ENCODE measurements at regions not wholly inside any gene's neighbourhood (a gene's known extent, or its start where the extent isn't known, plus 50 kb on each side); places are given as distances from the start of the nearest gene placed in this dataset.

- ChIA-PET CTCF (no interaction called here), POLR2A (no interaction called here)
- Mint-ChIP-seq H3K9me3 (ENCODE audit: unreplicated experiment) (no peaks in the 10 kb centered on the region), H3K4me3 (ENCODE audit: unreplicated experiment) (no peak overlapping the region), H3K4me1 (ENCODE audit: insufficient read depth, unreplicated experiment) (no peaks in the 10 kb centered on the region), H3K27me3 (ENCODE audit: insufficient read depth, unreplicated experiment) (peaks cover 34% of the 10 kb centered on the region), H3K27ac (ENCODE audit: low read depth, unreplicated experiment) (no peak overlapping the region), H3K36me3 (ENCODE audit: insufficient read depth, unreplicated experiment) (no peaks in the 10 kb centered on the region)
- no peak for TF ChIP-seq CTCF (IDR thresholded peaks at IDR 0.05; ENCODE audit: unreplicated experiment)
- BruUV-seq (replicated peaks) = no TSS peak
- intact Hi-C loops (cut with micrococcal nuclease) = no loop called here
- no peak for DNase-seq (ENCODE audit: unreplicated experiment)
These were observed 123.0 kb downstream of the LHX2 start for GRCh38 chr9:124134526-124134925.

GRCh38 chr9:124135813-124136365 is 121.9 kb upstream of the NEK6 start:
- POLR2A ChIA-PET = interaction anchor here (0.6 kb wide), 1 partner anchor 893 kb away, joined by 4 read pairs; no protein-coding TSS in a partner anchor
- TF ChIP-seq CTCF (IDR thresholded peaks at IDR 0.05; ENCODE audit: unreplicated experiment) = no peak
- Mint-ChIP-seq H3K27me3 (ENCODE audit: insufficient read depth, unreplicated experiment) (peaks cover 21% of the 10 kb centered on the region), H3K27ac (ENCODE audit: low read depth, unreplicated experiment) (no peak overlapping the region), H3K36me3 (ENCODE audit: insufficient read depth, unreplicated experiment) (no peaks in the 10 kb centered on the region), H3K4me3 (ENCODE audit: unreplicated experiment) (no peak overlapping the region), H3K4me1 (ENCODE audit: insufficient read depth, unreplicated experiment) (no peaks in the 10 kb centered on the region), H3K9me3 (ENCODE audit: unreplicated experiment) (no peaks in the 10 kb centered on the region)
- no peak for DNase-seq (ENCODE audit: unreplicated experiment)
- intact Hi-C loops (cut with micrococcal nuclease) = no loop called here
- no TSS peak for BruUV-seq (replicated peaks)
- CTCF ChIA-PET = interaction anchor here (0.7 to 1.1 kb wide), 4 partner anchors 9 to 227 kb away, joined by 3 read pairs; no protein-coding TSS in a partner anchor

GRCh38 chr9:124137009-124137943 is 120.5 kb upstream of the NEK6 start:
- TF ChIP-seq CTCF (IDR thresholded peaks at IDR 0.05; ENCODE audit: unreplicated experiment) = no peak
- ChIA-PET CTCF (interaction anchor here (0.6 kb wide), 1 partner anchor 364 kb away, joined by 3 read pairs; no protein-coding TSS in a partner anchor), POLR2A (interaction anchor here (0.7 kb wide), 1 partner anchor 130 kb away, joined by 3 read pairs; no protein-coding TSS in a partner anchor)
- intact Hi-C loops (cut with micrococcal nuclease) = no loop called here
- DNase-seq (ENCODE audit: unreplicated experiment) = no peak
- peaks cover 14% of the 10 kb centered on the region for H3K27me3 Mint-ChIP-seq (ENCODE audit: insufficient read depth, unreplicated experiment)
- H3K9me3 Mint-ChIP-seq (ENCODE audit: unreplicated experiment) = no peaks in the 10 kb centered on the region
- H3K4me1 Mint-ChIP-seq (ENCODE audit: insufficient read depth, unreplicated experiment) = no peaks in the 10 kb centered on the region
- H3K27ac Mint-ChIP-seq (ENCODE audit: low read depth, unreplicated experiment) = no peak overlapping the region
- no TSS peak for BruUV-seq (replicated peaks)
- H3K4me3 Mint-ChIP-seq (ENCODE audit: unreplicated experiment) = no peak overlapping the region
- no peaks in the 10 kb centered on the region for H3K36me3 Mint-ChIP-seq (ENCODE audit: insufficient read depth, unreplicated experiment)

- no peak for DNase-seq (ENCODE audit: unreplicated experiment)
- BruUV-seq (replicated peaks) = no TSS peak
- ChIA-PET POLR2A (no interaction called here), CTCF (no interaction called here)
- H3K27ac Mint-ChIP-seq (ENCODE audit: low read depth, unreplicated experiment) = no peak overlapping the region
- peaks cover 14% of the 10 kb centered on the region for H3K27me3 Mint-ChIP-seq (ENCODE audit: insufficient read depth, unreplicated experiment)
- H3K4me1 Mint-ChIP-seq (ENCODE audit: insufficient read depth, unreplicated experiment) = no peaks in the 10 kb centered on the region
- intact Hi-C loops (cut with micrococcal nuclease) = no loop called here
- H3K36me3 Mint-ChIP-seq (ENCODE audit: insufficient read depth, unreplicated experiment) = no peaks in the 10 kb centered on the region
- no peak overlapping the region for H3K4me3 Mint-ChIP-seq (ENCODE audit: unreplicated experiment)
- TF ChIP-seq CTCF (IDR thresholded peaks at IDR 0.05; ENCODE audit: unreplicated experiment) = no peak
- no peaks in the 10 kb centered on the region for H3K9me3 Mint-ChIP-seq (ENCODE audit: unreplicated experiment)
These were observed 119.8 kb upstream of the NEK6 start for GRCh38 chr9:124137944-124138335.
